ENCODE measurements at regions not wholly inside any gene's neighbourhood (a gene's known extent, or its start where the extent isn't known, plus 50 kb on each side); places are given as distances from the start of the nearest gene placed in this dataset.

DNA sequence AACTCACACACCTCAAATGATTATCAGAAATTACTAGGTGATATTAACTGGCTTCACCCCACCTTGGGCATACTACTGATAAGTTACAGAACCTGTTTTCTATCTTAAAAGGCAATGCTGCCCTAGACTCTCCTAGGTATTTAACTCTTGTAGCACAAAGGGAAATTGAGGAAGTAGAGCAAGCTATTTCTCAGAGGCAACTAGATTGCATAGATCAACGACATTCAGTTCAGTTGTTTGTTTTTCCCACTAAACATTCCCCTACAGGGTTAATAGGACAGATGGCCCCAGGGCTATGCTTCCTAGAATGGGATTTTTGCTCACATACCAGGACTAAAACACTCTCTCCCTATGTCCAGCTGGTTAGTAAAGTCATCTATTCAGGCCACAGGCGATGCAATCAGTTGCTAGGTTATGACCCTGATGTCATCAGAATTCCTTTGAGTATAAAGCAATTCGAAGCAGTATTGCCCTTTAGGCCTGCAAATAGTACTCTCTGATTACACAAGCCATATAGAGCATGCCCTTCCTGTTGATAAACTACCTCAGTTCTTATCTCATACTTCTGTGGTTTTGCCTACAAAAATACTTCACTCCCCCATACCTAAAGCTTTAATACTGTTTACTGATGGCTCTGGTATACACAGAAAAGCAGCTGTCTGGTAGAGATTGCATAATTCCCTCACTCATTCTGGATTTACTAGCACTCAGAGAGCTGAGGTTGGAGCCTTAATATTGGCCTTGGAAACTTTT, 67.4 kb upstream of the ASCC3 start (continued):
- TF ChIP-seq ONECUT2 (CRISPR knock-in tag; IDR thresholded peaks at IDR 0.05) (no peak), FLYWCH1 (CRISPR knock-in tag; IDR thresholded peaks at IDR 0.05) (no peak), NR2F1 (CRISPR knock-in tag; IDR thresholded peaks at IDR 0.05) (peak in 1 of 2 experiments; percentile 83; a peak in 2 of 4 replicates), ARNT2 (CRISPR knock-in tag; IDR thresholded peaks at IDR 0.05; ENCODE audit: low read depth) (no peak), TCF7 (IDR thresholded peaks at IDR 0.05; ENCODE audit: low read depth) (peak; percentile 64), TGIF2 (CRISPR knock-in tag; IDR thresholded peaks at IDR 0.05) (no peak), HIVEP1 (CRISPR knock-in tag; IDR thresholded peaks at IDR 0.05) (no peak), FOXO1 (CRISPR knock-in tag; IDR thresholded peaks at IDR 0.05) (peak; percentile 52), THAP9 (CRISPR knock-in tag; IDR thresholded peaks at IDR 0.05; ENCODE audit: borderline replicate concordance) (no peak), ZNF777 (CRISPR knock-in tag; IDR thresholded peaks at IDR 0.05) (no peak), FOXJ3 (CRISPR knock-in tag; IDR thresholded peaks at IDR 0.05; ENCODE audit: borderline replicate concordance) (peak; percentile 80; the same call in 1 of the 2 replicates), ZSCAN31 (CRISPR knock-in tag; IDR thresholded peaks at IDR 0.05; ENCODE audit: low read depth) (no peak), HDAC2 (CRISPR knock-in tag; IDR thresholded peaks at IDR 0.05) (peak; percentile 44; the same call in 1 of the 2 replicates), SAP130 (CRISPR knock-in tag; IDR thresholded peaks at IDR 0.05; ENCODE audit: low read depth) (peak; percentile 52), RBM22 (optimal IDR thresholded peaks at IDR 0.05; ENCODE audit: low read length) (no peak), ZNF597 (CRISPR knock-in tag; IDR thresholded peaks at IDR 0.05) (no peak)
- TF ChIP-seq, protein P1, sequence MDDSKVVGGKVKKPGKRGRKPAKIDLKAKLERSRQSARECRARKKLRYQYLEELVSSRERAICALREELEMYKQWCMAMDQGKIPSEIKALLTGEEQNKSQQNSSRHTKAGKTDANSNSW (CRISPR knock-in tag; IDR thresholded peaks at IDR 0.05; ENCODE audit: borderline replicate concordance): no peak
- TF ChIP-seq, protein P2, sequence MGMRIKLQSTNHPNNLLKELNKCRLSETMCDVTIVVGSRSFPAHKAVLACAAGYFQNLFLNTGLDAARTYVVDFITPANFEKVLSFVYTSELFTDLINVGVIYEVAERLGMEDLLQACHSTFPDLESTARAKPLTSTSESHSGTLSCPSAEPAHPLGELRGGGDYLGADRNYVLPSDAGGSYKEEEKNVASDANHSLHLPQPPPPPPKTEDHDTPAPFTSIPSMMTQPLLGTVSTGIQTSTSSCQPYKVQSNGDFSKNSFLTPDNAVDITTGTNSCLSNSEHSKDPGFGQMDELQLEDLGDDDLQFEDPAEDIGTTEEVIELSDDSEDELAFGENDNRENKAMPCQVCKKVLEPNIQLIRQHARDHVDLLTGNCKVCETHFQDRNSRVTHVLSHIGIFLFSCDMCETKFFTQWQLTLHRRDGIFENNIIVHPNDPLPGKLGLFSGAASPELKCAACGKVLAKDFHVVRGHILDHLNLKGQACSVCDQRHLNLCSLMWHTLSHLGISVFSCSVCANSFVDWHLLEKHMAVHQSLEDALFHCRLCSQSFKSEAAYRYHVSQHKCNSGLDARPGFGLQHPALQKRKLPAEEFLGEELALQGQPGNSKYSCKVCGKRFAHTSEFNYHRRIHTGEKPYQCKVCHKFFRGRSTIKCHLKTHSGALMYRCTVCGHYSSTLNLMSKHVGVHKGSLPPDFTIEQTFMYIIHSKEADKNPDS (CRISPR knock-in tag; IDR thresholded peaks at IDR 0.05): peak; percentile 99
- TF ChIP-seq, protein P3, sequence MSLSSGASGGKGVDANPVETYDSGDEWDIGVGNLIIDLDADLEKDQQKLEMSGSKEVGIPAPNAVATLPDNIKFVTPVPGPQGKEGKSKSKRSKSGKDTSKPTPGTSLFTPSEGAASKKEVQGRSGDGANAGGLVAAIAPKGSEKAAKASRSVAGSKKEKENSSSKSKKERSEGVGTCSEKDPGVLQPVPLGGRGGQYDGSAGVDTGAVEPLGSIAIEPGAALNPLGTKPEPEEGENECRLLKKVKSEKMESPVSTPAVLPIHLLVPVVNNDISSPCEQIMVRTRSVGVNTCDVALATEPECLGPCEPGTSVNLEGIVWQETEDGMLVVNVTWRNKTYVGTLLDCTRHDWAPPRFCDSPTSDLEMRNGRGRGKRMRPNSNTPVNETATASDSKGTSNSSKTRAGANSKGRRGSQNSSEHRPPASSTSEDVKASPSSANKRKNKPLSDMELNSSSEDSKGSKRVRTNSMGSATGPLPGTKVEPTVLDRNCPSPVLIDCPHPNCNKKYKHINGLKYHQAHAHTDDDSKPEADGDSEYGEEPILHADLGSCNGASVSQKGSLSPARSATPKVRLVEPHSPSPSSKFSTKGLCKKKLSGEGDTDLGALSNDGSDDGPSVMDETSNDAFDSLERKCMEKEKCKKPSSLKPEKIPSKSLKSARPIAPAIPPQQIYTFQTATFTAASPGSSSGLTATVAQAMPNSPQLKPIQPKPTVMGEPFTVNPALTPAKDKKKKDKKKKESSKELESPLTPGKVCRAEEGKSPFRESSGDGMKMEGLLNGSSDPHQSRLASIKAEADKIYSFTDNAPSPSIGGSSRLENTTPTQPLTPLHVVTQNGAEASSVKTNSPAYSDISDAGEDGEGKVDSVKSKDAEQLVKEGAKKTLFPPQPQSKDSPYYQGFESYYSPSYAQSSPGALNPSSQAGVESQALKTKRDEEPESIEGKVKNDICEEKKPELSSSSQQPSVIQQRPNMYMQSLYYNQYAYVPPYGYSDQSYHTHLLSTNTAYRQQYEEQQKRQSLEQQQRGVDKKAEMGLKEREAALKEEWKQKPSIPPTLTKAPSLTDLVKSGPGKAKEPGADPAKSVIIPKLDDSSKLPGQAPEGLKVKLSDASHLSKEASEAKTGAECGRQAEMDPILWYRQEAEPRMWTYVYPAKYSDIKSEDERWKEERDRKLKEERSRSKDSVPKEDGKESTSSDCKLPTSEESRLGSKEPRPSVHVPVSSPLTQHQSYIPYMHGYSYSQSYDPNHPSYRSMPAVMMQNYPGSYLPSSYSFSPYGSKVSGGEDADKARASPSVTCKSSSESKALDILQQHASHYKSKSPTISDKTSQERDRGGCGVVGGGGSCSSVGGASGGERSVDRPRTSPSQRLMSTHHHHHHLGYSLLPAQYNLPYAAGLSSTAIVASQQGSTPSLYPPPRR (CRISPR knock-in tag; IDR thresholded peaks at IDR 0.05; ENCODE audit: borderline replicate concordance): peak; percentile 95
